ENCODE measurements at regions not wholly inside any gene's neighbourhood (a gene's known extent, or its start where the extent isn't known, plus 50 kb on each side); places are given as distances from the start of the nearest gene placed in this dataset.
"Not testable (repeated sequence)": the region's sequence is repeated elsewhere in the genome, so short reads cannot be mapped to it uniquely, and the experiment has no call there.

DNA sequence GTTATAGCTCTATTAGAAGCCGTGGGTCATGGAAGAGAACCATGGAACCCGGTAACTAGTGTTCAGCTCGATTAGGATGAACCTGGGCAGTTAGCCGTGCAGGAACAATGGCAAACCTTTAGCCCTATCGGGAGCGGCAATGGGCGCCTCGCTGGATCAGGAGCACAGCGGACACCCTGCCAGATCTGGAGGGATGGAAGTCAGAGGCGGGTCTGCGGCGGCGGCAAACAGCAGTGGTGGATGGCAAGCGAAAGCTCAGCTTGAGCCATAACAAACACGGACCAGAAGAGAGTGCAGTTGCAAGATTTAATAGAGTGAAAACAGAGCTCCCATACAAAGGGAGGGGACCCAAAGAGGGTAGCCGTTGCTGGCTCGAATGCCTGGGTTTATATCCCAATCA lies 160.2 kb upstream of the RGS6 start:
- TF ChIP-seq, protein P1, sequence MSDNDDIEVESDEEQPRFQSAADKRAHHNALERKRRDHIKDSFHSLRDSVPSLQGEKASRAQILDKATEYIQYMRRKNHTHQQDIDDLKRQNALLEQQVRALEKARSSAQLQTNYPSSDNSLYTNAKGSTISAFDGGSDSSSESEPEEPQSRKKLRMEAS (IDR thresholded peaks at IDR 0.05; ENCODE audit: low read depth, low read length) = not testable (repeated sequence)
- TF ChIP-seq POLR2A (IDR thresholded peaks at IDR 0.05; ENCODE audit: extremely low read depth, insufficient read length); CTCF (IDR thresholded peaks at IDR 0.05; ENCODE audit: low read depth, low read length); MYC (IDR thresholded peaks at IDR 0.05; ENCODE audit: low read depth, low read length): not testable (repeated sequence)

All from NB4 (cell line).